GM21619 (cell line): ENCODE measurements at regions not wholly inside any gene's neighbourhood (a gene's known extent, or its start where the extent isn't known, plus 50 kb on each side); places are given as distances from the start of the nearest gene placed in this dataset.
A peak's percentile ranks its signal among the peaks of the same experiment; 100 is the strongest.

Experiments used
- ATAC-seq: cut with Tn5 transposase; IDR thresholded peaks from one replicate; pipeline ENCODE4 v1.9.1; 2021; ENCODE audit not compliant: unreplicated experiment

GRCh38 chr4:11590132-11590531 lies 161.4 kb upstream of the HS3ST1 start:
- no peak for ATAC-seq

GRCh38 chr4:11589676-11590075 lies 161.0 kb upstream of the HS3ST1 start:
- ATAC-seq = no peak

GRCh38 chr4:11587797-11588196 lies 159.1 kb upstream of the HS3ST1 start:
- no peak for ATAC-seq

- no peak for ATAC-seq
Observed at GRCh38 chr4:11585506-11585905, 156.8 kb upstream of the HS3ST1 start.

GRCh38 chr4:11568511-11568910 lies 139.8 kb upstream of the HS3ST1 start:
- no peak for ATAC-seq

- ATAC-seq = peak; percentile 81
Observed at GRCh38 chr4:11566444-11567022, 137.8 kb upstream of the HS3ST1 start.

GRCh38 chr4:11565899-11566298 lies 137.2 kb upstream of the HS3ST1 start:
- ATAC-seq = peak; percentile 45

- ATAC-seq = no peak
Observed at GRCh38 chr4:11565213-11565612, 136.5 kb upstream of the HS3ST1 start.

GRCh38 chr4:11564021-11564420 lies 135.3 kb upstream of the HS3ST1 start:
- no peak for ATAC-seq

GRCh38 chr4:11549525-11549924 lies 120.8 kb upstream of the HS3ST1 start:
- no peak for ATAC-seq

GRCh38 chr4:11548597-11549082 lies 119.9 kb upstream of the HS3ST1 start:
- peak; percentile 99 for ATAC-seq

GRCh38 chr4:11546391-11547175 lies 117.9 kb upstream of the HS3ST1 start:
- no peak for ATAC-seq

GRCh38 chr4:11545651-11546050 lies 117.0 kb upstream of the HS3ST1 start:
- ATAC-seq = no peak

- ATAC-seq = no peak
Observed at GRCh38 chr4:11544211-11544610, 115.5 kb upstream of the HS3ST1 start.

- ATAC-seq = no peak
Observed at GRCh38 chr4:11543706-11544105, 115.0 kb upstream of the HS3ST1 start.

- ATAC-seq = no peak
Observed at GRCh38 chr4:11542952-11543351, 114.3 kb upstream of the HS3ST1 start.

GRCh38 chr4:11537846-11538245 lies 109.2 kb upstream of the HS3ST1 start:
- no peak for ATAC-seq

GRCh38 chr4:11535333-11535732 lies 106.6 kb upstream of the HS3ST1 start:
- ATAC-seq = no peak

GRCh38 chr4:11534623-11535302 lies 106.1 kb upstream of the HS3ST1 start:
- no peak for ATAC-seq

- no peak for ATAC-seq
Observed at GRCh38 chr4:11532138-11532537, 103.4 kb upstream of the HS3ST1 start.

- ATAC-seq = no peak
Observed at GRCh38 chr4:11529625-11530201, 101.0 kb upstream of the HS3ST1 start.

GRCh38 chr4:11525085-11525484 lies 96.4 kb upstream of the HS3ST1 start:
- ATAC-seq = no peak
